ELF-1 (cell line): ENCODE measurements at regions not wholly inside any gene's neighbourhood (a gene's known extent, or its start where the extent isn't known, plus 50 kb on each side); places are given as distances from the start of the nearest gene placed in this dataset.
"Not testable (repeated sequence)": the region's sequence is repeated elsewhere in the genome, so short reads cannot be mapped to it uniquely, and the experiment has no call there.

Experiments
- DNase-seq: peaks from one replicate; pipeline ENCODE4 v3.0.0-alpha.2; 2016; ENCODE audit warnings: low read depth, low spot score

DNA sequence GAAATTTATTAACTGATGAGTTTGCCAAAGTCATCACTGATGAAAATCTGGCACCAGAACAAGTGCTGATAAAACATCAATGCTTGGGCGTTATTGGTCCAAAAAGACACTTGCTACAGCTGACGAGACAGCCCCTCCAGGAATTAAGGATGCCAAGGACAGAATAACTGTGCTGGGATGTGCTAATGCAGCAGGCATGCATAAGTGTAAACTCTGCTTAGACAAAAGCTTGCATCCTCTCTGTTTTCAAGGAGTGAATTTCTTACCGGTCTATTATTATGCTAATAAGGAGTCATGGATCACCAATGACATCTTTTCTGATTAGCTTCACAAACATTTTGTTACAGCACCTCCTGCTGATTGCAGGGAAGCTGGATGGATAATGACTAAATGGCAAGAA, 402.0 kb downstream of the LTN1 start:
- peak; percentile 5 for DNase-seq

DNA sequence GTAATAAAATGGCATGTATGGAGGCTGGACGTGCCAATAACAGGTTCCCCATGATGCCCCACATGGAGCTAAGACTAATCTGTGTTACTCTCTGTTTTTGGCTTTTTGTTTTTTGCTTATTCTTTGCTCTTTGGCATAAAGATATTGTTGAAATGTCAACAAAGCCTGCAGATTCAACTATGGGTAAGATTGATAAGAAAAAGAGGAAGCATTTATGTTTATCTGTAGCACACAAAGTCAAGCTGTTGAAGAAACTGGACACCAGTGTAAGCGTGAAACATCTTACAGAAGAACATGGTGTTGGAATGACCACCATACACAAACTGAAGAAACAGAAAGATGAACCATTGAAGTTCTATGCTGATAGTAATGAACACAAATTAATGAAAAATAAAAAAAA, 402.7 kb downstream of the LTN1 start:
- no peak for DNase-seq

DNA sequence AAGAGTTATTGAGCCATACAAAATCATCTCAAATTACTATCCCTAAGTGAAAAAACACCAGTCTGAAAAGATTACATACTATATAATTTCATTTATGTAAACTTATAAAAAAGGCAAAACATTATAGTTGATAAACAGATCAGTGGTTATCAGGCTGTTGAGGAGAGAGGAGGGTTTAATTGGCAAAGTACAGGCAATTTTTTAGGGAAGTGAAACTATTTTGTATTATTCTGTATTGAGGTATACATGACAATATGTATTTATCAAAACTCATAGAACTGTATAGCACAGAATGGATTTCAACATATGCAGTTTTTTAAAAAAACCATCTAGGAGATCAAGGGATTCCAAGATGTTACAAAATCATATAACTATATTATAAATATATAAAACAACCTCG, 403.7 kb downstream of the LTN1 start:
- DNase-seq, result no peak

DNA sequence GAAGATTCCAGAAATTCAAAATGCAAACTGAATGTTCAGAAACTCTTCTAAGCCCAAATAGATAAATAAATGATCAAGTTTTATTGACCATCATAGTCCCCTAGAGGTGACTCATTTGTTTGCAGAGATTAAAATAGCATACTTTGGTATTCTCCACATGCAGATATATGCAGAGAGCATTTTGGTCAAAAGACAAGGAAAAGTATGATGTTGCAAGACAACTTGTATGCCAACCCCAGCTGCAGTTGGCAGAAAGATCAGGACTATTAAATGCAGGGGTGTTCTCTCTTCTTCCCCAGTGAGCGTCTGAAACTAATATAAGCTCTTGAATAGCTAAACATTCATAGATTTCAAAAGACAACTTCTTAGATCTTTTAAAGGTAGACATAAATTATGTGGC, 404.9 kb downstream of the LTN1 start:
- DNase-seq, result no peak

DNA sequence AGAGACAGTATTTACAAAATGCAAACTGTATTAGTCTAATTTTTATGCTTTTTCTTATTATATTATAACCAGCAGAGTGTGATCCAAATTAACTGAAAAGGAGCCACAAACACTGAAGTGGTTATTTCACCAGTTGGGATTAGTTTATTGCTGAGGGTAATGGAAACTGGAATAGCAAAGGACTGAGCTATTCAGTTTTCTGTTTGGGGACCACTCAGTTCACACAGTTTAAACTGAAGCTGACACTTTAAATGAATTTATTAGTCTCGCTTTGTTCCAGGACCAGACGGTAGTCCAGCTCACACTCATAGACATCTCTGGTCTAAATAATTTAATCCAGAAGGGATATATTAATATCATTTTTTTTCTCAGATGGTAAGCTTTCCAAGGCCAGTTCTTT, 410.7 kb downstream of the LTN1 start:
- DNase-seq, result no peak

DNA sequence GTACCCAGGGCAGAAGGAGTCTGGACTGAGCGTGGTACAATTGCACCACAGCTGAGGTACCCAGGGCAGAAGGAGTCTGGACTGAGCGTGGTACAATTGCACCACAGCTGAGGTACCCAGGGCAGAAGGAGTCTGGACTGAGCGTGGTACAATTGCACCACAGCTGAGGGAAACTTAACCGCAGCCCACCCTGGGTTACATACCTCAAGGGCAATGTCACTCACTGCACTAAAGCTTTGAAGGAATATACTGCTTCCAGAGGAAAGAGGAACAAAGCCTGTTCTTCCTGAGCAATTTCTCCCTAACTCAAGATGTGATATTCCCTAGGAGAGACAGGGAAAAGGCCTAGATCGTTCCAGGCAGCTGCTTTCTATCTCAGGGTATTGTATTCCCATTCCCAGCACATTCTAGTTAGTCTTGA, 411.4 kb downstream of the LTN1 start:
- DNase-seq, result not testable (repeated sequence)

DNA sequence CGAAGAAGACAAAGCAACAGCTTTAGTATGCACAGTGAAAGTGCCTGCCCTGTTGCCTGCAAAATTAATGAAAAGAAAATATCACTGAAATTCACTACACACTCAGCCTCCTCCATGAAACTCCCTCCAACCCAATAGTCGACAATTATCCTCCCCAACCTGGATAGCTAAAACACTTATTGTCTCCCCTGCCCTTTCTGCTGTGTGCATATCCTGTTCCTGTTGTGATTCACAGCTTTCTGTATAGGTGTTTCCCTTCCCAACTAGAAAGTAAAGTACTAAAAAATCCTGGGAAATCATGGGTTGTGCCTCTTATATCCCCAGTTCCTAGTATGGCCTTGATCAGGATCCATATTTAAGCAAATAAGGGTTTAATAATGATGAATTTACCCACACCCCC, 412.1 kb downstream of the LTN1 start:
- no peak for DNase-seq

DNA sequence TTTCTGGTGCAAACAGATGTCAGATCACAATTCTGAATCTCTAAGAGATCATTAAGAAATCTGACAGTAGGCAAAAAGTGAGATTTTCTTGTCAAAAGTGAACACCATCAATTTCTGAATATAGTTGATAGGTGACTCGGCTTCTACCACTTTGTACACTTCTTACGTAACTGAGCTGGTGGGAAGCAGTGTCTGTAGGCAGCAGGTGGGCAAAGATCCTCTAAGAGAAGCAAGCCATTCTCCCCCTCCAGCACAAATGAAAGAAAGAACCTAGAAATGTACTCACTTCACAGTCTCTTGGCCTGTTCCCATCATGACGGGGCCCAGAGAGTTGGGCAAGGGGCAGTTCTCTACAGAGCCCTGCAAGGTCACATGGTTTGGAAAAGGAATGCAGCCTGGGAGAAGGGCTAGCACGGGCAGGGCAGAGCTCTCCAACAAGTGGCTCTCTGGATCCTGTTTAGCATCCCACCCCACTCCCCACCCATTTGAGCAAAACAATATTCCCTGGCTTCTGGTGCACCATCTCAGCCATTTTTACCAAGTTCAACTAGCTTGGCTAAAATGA, 412.6 kb downstream of the LTN1 start:
- peak; percentile 10 for DNase-seq

DNA sequence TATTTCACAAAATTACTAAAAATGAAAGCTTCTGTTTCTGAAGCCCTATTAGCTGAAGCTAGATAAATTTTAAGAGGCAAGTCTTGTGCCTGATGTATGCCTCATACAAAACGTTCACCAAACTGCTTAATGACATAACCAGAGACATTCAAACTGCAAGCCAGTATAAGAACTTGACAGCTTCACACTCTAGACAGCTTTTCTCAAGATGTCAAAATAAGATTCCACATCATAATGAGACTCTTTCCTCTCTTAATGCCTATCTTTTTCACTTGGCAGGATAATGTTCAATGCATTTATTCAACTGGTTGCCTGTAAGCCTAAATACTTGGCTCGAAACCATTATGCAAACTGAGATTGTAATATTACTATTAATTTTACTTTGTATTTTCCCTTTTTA, 424.0 kb downstream of the LTN1 start:
- no peak for DNase-seq

DNA sequence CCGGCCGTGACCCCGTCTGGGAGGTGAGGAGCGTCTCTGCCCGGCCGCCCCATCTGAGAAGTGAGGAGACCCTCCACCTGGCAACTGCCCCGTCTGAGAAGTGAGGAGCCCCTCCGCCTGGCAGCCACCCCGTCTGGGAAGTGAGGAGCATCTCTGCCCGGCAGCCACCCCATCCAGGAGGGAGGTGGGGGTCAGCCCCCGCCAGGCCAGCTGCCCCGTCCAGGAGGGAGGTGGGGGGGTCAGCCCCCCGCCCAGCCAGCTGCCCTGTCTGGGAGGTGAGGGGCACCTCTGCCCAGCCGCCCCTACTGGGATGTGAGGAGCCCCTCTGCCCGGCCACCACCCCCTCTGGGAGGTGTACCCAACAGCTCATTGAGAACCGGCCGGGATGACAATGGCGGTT, 428.7 kb downstream of the LTN1 start:
- DNase-seq, result not testable (repeated sequence)

DNA sequence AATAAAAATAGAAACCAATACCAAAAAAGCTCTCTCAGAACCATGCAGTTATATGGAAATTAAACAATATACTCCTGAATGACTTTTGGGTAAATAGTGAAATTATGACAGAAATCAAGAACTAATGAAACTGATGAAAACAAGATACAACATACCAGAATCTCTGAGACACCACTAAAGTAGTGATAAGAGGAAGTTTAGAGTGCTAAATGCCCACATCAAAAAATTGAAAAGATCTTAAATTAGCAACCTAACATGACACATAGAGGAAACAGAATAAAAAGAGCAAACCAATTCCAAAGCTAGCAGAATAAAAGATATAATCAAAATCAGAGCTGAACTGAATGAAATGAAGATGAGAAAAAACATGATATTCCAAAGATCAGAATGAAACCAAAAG, 430.9 kb downstream of the LTN1 start:
- no peak for DNase-seq

DNA sequence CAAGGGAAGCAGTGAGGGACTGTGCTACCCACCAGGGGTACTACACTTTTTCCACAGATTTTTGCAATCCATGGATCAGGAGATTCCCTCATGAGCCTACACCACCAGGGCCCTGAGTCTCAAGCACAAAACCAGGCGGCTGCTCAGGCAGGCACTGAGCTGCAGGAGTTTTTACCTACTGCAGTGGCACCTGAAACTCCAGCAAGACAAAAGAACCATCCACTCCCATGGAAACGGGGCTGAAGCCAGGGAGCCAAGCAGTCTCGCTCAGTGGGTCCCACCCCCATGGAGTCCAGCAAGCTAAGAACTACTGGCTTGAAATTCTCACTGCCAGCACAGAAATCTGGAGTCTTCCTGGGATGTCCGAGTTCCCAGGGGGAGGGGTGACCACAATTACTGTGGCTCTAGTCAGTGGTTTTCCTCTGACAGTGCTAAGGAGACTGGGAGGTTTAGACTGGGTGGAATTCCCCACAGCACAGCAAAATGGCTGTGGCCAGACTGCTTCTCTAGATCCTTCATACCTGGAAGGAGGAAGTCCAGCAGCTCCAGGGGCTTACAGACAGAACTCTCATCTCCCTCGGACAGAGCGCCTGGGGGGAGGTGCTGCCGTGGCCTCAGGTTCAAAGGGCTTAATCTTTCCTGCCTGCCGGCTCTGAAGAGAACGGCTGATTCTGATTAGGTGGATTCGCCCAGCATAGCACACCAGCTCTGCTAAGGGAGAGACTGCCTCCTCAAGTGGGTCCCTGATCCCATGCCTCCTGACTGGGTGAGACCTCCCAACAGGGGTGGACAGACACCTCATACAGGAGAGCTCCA, 437.8 kb downstream of the LTN1 start:
- DNase-seq, result peak; percentile 72

DNA sequence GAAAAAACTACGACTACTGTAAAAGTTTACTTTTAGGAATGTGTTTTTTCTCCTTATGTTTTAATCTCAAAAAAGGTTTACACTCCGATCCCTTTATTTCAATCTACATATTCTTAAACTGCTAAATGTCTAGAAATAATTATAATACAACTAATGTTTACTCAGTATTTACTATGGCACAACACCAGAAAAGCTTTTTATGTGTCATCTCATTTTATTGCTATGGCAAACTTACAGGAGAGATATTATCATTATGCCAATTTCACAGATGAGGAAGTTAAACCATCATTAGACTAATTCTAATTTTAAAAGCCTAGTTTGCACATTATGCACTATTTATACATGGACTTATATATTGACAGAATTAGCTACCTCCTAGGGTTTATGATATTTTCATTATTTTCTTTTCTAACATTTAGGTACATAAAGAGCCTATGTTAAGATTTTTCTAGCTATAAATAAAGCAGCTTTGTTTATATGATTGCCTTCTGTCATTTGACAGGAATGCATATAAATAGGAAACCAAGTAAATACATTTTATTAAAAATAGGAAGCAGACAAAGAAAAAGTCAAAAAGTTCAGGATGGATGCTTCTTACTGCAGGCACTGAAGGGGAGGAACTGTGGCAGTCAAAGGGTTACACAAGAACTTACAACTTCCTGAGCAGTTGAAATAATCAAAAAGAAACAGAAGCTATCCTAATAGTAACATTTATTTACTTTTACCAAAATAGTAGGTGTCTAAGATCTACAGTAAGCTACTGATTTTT, 442.4 kb downstream of the LTN1 start:
- no peak for DNase-seq

DNA sequence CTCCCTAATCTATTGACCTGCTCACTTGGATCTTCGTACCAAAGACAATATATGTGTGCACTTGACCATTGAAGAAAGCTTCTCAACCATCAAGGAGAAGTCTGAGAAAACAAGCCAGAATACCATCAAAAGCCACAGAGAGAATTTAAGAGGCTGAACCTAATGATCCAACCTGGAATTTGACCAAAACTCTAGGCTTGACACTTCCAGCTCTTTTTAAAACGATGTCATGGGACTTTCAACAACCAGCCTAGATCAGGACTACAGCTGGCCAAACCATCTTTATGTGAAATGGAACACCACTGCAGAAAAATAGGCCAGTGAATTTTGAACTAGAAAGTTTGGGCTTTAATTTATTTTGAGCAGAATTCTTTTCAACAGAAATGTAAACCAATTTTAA, 444.4 kb downstream of the LTN1 start:
- no peak for DNase-seq

DNA sequence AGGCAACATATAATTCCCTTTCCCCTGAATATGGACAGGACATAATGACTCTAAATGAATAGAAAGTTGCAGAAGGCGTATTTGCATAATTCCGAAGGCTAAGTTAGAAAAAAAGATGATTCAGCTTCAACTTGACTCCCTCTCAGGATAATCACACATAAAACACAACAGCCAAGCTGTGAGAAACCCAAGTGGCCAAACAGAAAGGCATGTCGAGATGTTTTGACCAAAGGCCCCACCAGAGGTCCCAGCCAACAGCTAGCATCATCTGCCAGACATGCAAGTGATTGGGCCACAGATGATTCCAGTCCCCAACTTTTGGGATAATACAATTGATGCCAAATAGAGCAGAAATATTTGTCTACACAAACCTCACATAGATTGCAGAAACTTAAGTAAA, 444.9 kb downstream of the LTN1 start:
- DNase-seq, result no peak

DNA sequence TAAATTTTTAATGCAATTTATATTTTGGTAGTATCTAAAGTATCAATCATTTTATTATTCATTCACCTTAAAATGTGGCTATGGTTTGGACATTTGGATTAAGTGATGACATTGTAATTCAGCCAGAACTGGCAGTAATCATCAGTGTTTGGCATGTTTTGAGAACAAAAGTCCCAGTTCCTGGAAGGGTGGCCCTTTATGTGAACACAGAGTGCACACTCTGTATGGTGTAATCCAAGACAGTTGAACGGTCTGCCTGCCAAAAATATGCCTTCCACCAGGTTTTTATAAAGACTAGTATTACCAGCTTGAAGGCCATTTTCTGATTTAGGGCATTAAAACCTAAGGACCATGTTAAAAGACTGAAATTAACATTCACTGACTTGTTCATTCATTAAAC, 448.7 kb downstream of the LTN1 start:
- DNase-seq, result no peak

DNA sequence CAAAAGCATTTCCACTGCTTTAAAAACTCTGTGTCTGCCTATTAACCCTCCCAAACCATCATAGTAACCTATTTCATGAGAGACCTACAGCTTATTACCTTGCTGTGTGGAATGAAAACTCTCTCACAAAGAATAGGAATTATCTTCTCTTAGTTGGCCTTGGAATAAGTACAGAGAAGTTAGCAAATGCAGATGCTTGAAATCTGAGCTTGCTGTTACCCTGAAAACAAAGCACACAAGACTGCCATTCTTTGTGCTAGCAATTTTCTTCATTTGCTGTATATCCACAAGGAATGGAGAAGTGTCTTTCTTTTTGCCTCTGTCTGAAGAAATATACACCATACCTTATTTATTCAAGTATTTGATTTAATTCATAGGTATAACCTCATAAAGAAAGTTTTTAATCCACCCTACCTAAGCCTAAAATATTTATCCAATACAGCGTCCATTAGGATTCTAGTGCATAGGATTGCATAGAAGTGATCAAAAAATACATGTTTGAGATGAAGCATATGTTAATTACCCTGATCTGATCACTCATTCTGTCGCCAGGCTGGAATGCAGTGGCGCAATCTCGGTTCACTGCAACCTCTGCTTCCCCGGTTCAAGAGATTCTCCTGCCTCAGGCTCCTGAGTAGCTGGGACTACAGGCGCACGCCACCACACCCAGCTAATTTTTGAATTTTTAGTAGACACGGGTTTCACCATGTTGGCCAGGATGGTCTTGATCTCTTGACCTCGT, 451.1 kb downstream of the LTN1 start:
- peak; percentile 12 for DNase-seq

DNA sequence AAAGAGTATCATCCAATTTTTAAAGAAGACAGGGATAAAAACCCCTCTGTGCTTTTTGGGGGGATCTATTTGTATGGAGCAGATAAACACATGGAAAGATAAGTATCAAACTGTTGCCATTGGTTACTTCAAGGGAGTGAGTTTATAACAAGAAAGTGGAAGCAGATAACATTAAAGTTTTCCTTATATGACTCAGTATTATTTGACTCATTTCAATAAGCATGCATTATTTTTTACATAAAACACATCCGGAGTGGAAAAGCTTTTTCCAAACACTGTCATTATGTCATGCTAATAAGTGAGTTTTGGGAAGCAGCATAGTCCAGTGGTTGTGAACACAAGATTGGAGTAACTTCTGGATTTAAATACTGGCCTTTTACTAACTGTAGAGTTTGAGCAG, 452.2 kb downstream of the LTN1 start:
- no peak for DNase-seq

DNA sequence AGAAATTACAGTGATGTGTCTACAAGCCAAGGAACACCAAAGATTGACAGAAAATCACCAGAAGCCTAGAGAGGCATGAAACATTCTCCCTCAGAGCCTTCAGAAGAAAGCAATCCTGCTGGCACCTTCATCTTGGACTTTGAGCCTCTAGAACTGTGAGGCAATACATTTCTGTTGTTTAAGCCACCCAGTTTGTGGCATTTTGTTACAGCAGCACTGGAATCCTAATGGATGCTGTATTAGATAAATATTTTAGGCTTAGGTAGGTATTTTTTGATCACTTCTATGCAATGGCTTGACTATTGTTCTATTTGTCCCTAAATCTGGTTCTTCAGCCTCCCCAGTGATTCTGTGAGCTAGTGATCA, 453.1 kb downstream of the LTN1 start:
- no peak for DNase-seq

DNA sequence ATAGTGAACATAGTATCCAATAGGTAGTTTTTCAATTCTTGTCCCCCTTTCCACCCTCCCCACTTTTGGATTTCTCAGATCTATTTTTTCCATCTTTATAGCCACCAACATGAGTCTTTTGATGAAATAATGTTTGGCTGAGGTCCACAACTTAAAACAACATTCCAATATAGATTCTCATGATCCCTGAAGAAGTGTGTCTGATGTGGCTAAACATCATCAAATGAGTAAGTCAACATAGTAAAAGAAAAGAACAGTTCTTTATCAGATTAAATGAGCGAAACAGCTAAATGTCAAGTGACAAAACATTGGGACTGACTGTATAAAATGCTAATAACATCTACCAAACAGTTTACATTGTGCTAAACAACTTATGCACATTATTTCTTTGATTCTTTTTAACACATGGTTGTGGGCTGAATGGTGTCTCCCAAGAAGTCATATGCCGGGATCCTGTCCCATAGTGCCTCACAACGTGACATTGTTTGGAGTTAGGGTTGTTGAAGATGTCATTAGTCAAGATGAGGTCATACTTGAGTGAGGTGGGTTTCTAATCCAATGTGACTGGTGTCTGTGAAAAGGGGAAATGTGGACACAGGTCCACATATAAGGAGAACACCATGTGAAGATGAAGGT, 453.6 kb downstream of the LTN1 start:
- no peak for DNase-seq

DNA sequence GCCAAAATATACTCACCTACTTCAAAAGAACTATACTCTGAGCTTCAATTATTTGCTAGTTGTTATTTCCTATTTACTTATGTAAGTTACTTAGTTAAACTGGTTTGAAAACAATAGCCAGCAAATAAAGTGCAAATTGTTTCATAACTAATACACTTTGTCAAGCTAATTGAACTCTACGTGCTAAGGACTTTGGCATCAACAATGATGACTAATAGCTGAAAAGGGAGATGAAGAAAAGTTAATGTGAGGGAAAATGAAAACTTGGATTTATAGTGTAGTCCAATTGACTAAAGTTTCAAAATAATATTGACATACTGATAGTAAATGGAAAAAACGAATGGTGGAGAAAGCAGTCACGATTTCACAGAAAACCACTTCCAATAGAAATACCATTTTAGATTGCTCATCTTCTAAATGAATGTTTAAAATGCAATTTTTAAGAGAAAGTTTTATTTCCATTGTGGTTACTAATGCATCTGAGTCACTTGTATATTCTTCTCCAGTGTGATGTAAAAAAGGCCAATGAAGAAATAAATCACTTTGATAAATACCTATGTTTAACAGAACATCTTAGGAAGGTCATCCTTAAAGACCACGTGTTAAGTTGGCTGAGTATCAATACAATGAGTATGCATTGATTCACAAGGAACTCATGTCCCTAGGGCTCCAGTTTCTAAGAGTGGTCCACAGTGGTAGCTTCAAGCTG, 455.2 kb downstream of the LTN1 start:
- no peak for DNase-seq
